GM21381 (cell line): ENCODE measurements at regions not wholly inside any gene's neighbourhood (a gene's known extent, or its start where the extent isn't known, plus 50 kb on each side); places are given as distances from the start of the nearest gene placed in this dataset.
"Not testable (repeated sequence)": the region's sequence is repeated elsewhere in the genome, so short reads cannot be mapped to it uniquely, and the experiment has no call there.

Source experiments
- ATAC-seq: cut with Tn5 transposase; IDR thresholded peaks from one replicate; pipeline ENCODE4 v1.9.1; 2021; ENCODE audit warnings: mild to moderate bottlenecking, moderate library complexity; ENCODE audit not compliant: unreplicated experiment

DNA sequence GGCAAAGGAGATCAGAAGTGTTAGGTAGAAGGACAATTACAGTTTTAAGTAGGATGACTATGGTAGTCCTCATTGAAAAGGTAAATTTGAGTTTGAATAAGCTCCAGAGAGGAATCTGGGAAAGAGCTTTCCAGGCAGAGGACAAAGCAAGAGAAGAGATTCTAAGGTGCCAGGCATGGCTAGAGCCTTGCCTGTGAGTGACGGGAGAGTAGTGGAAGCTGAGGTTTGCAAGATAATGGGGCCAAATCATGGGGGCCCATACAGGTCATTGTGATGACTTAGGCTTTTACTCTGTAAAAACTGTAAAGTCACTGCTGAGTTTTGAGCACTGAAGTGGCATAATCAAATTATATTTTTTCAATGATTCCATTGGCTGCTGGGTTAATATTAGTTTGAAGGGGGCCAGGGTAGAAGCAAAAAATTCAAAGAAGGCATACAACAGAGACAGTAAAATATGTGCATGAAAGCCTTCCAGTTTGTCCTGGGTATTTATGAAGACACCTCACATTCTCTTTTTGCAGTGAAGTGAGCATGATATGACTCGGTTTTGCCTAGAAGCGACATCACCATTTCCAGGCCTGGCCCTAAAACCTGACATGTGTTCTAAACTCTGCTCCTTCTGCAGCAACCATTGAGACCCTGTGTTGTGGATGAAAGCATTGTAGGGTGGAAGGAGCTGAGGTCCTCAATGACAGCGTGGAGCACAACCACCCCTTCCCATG is 279.8 kb upstream of the TNC start:
- ATAC-seq = no peak

DNA sequence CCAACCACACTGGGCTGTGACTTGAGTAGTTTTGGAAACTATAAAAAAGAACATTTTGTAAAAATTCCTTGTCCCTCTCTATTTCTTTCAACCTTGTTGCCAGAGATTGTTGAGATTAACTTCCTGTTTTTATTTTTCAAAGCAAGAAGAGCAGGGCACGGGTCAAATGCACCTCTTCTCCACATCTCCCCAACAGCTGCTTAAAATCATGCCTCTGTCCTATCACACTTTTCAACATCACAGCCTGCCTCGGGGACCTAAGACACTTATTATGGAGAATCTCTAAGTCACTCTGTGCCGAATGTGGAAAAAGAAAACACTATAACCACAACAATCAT is 280.3 kb upstream of the TNC start:
- ATAC-seq = no peak

DNA sequence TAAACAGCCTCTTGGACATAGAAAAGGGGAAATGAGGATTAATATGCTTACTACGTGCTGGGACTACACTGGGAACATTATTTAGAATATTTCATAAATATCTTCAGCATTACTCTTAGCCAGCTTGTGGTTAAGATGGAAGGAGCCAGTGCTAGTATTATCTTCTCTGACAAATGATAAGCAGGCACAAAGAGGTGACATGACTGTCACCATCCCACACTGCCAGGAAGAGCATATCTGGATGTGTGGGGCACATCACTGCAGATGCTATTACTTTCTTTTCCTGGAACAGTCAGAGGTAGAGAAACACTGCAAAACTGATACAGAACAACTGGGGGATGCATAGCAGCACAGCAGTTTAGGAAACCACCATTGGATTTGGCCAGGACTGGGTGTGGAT is 281.0 kb upstream of the TNC start:
- no peak for ATAC-seq

DNA sequence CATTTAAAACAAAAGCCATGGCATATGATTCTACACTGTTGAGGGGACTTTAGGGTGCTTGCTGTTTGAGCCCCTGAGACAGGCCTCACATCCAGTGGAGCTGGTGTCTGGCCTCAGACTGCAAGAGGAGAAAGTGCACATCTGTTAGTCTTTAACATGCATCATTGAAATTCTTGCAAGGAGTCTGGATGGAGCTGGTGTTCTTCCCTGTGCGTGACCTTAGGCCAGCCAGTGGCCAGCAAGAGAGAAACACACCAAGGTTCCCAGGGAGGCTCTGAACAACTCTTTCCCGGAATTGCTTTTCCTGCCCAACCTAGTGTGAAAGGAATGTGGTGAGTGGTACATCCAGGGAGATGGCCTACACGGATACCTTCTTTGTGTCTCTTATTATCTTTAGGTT is 282.8 kb upstream of the TNC start:
- no peak for ATAC-seq

DNA sequence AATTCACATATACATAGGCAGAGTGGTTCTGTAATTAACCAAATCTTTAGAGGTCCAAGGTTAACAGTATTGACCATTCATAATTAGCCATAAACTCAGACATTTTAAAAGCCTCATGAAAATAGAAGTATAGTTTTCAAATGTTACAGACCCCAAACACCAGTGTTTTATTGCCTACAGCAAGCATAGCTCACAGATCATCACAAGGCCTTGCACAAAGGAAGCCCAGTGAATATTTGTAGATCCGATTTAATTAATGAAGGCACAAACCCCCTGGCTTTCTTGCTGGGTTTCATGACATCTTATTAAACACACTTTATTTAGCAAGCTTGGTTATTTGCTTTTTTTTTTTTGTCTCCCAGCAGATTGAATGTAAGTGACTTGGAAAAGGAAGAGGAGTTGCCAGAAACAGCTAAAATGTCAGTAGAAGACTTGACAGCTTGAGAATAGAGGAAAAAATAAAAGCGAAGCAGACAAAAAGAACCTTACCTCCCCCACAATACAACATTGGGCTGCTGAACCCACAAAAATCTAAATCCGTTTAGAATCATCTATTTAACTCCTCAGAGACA is 283.9 kb upstream of the TNC start:
- ATAC-seq = no peak

DNA sequence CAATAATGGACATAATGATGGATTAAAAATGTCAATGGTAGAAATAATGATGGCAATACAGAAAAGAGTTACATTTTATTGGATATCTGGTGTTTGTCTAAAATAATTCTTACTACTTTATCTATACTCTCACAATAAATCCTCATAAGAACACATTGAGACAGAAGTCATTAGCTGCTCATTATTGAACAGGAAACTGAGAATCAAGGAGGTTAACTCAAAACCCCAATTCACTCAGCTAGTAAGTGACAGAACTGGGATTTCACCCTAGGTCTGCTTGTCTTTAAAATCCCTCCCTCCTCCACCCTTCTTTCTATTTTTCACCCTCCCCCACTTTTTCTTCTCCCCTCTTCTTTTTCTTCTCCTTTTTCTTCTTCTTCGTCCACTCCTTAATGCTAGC is 285.8 kb upstream of the TNC start:
- no peak for ATAC-seq

DNA sequence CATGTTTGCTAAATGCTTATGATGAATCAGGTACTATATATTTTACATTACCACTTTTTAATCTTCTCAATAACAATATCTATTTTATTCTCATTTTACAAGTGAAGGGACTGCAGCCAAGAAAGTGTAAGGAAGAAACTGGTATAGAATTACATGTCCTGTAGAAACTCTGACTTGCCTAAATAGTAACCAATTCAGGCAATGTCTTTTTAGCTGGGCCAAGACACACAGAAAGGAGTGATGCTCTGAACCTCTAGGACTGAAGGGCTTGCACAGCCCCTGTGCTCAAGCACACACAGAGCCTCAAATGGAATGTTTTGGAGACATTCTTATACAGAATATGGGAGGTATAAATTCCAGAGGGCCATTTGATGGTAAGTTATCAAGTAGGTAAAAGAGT is 286.4 kb upstream of the TNC start:
- no peak for ATAC-seq

DNA sequence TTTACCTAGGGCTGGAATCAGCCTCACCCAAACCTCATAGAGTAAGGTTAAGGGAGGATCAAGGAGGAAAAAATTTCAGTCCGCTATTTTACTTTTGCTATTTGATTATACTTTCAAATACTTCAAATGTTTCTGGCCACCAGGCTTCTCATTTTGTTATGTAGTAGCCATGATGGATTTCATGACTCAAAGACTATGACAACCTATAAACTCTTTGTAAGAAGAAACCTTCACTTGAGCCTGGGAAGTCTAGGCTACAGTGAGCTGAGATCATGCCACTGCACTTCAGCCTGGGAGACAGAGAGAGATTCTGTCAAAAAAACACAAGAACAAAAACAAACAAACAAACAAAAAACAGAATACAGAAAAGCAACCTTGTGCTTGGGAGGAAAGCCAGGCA is 293.6 kb upstream of the TNC start:
- ATAC-seq = no peak

DNA sequence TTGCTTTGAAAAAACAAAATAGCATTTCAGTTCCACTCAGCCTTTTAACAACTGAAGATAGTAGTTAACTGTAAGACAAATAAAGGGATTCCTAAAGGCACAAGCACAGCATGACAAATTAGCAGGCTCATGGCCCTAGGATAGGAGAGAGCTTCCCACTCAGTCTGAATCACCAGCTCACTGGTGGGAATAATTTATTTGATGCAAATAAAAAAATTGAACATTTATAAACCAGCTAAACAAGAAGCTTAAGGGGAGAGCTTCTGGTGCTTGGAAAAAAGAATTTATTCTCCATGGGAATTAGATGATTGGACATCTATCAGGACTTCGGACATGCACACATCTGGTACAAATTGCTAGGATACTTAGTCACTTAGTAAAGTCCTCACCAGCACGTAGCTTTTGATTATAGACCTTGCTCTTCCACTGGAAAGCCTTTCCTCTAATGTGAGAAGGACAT is 294.1 kb upstream of the TNC start:
- ATAC-seq = no peak

DNA sequence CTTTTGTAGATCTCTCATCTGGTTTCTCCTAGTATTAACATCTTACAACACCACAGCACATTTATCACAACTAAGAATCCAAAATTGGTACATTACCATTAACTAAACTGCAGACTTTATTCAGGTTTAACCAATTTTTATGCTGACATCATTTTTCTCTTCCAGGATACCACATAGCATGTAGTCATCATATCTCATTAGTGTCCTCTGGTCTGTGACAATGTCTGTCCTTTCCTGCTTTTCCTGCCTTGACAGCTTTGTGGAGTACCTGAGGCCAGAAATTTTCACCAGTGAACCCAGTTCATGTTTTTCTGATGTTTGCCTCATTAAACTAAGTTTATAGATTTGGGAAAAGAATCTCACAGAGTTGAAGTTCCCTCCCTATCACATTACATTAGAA is 294.7 kb upstream of the TNC start:
- ATAC-seq = no peak

DNA sequence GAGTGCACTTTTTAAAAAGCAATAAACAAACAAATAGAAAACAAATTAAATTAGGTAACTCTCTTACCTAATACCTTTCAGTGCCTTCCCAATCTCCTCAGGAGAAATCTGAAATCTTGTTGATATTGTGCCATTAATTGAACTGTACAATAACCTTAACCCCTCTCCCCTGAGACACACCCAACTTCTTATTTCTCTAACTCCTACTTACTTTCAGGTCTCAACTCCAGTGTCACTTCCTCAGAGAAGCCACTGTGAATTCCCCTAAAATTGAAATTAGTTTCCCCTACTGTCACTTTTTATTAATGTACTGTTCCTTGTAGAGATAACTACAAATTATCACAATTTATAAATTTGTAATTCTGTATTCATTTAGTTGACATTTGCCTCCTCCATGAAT is 295.3 kb upstream of the TNC start:
- no peak for ATAC-seq

DNA sequence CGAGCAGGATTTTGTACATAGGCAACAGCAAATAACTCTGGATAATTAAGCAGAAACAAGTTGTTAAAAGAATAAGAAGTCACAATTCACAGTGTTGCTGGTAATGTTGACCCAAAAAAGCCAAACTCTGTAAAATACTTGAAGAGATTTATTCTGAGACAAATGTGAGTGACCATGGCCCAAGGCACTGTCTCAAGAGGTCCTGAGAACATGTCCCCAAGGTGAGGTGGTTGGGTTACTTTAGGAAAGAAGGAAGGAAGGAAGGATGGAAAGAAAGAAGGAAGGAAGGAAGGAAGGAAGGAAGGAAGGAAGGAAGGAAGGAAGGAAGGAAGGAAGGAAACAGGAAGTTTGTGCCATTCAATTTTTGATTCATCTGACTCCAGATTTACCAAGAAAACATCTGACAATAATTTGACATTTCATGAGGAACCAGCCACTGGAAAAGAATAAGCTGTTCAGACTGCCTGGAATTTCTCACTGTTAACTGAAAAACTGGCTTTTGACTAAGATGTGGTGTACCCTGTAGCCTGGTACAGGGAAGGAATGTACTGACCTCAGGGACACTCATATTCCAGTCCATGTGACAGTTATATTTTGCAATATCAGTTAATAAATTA is 295.9 kb upstream of the TNC start:
- no peak for ATAC-seq

DNA sequence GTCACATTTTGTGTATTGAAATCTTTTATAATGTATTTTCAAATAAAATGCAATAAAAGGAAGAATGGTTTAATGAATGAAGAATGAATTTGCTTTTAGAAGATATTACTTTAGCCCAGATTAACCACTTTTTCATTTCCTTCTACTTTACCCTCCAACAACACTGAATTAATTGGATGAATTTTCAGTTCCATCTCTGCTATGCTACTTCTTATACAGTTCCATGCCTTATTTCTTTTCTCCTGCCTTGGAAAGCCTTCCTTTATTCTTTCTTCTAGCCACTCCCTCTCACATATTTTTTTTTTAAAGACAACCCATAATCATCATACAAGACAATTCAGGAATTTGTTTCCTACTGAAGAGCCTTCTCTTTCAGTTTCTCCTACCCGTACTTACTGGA is 296.6 kb upstream of the TNC start:
- no peak for ATAC-seq

DNA sequence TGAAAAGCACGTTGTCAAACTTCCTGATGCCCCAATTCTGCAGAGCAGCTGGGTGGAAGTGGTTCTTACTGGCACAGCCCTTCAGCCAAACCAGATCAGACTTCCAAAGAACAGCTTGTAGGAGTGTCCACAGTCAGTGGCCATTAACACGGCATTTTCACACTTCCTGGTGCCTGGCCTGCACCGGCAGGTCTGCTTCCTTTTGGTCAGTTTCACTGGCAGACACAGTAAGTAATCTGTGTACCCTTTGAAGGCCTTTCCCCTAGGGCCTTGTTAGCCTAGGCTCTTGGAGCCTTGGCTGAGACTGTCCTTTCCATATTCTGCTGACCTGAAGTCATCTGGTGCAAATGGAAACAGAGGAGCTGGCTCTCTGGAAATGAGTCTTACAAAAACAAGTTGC is 297.5 kb upstream of the TNC start:
- ATAC-seq = no peak

DNA sequence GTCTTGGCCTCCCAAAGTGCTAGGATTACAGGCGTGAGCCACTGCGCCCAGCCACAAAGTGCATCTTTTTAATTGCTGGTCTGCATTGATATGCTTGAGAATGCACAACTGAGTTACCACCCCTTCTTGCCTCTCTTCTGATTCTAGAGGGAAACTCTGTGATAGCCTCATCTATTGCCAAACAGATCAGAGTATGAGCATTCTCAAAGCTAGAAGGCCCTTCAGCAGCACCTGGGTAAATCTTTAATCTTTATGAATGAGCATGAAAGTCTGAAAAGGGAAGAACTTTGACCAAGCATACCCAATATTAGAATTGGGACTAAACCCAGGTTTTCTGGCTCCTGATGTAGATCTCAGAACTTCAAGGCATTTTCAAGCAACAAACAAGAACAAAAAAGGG is 298.3 kb upstream of the TNC start:
- peak; percentile 64 for ATAC-seq

DNA sequence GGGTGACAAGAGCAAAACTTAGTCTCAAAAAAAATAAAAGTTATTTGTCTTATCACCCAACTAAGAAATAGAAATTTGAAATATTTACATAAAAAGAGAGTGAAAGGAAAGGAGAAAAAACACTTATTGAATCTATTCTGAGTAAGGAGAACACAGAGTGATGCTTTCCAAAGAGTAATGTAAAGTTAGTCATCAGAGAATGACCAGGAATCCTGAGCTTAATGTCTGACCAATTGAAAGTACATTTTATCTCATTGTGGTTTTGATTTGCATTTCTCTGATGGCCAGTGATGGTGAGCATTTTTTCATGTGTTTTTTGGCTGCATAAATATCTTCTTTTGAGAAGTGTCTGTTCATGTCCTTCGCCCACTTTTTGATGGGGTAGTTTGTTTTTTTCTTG is 300.2 kb upstream of the TNC start:
- ATAC-seq = not testable (repeated sequence)

DNA sequence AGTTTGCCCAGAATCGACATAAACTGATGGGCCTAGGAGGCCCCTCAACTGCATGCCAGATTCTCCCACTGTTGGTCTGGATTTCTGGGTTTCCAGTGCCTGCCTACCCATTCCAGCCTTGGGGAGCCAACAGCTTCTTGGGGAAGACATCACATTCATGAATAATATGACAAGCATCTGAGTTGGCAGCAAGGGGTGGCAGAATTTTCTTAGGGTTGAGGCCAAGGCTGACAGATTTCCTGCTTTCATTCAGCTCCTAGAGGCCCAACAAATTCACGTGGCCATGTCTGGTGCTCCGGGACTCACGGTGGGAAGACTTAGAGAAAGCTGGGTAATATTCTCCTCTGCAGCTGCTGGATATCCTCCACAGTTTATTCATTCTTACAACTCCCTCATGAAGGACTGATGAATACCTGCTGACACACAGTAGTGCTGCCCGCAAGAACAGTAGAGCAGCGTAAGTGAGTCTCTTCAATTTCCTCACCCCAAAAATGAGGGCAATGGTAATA is 305.0 kb upstream of the TNC start:
- no peak for ATAC-seq

DNA sequence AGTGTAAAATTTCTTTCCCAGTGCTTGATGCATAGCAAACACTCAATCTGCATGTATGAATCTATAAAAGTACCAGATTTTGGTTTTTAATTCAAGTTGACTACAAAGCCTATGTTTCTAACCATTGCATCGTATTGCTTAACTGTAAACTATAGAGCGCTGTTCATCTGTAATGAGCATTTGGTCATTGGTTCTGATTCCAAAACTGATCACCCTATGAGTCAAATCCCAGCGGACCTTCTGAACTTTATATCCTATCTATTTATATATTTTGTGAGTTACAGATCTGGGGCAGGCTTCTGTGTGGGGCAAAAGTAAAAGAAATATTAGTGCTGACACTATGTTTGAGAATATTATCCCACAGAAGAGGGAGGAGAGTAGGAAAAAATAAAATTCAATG is 305.7 kb upstream of the TNC start:
- no peak for ATAC-seq

DNA sequence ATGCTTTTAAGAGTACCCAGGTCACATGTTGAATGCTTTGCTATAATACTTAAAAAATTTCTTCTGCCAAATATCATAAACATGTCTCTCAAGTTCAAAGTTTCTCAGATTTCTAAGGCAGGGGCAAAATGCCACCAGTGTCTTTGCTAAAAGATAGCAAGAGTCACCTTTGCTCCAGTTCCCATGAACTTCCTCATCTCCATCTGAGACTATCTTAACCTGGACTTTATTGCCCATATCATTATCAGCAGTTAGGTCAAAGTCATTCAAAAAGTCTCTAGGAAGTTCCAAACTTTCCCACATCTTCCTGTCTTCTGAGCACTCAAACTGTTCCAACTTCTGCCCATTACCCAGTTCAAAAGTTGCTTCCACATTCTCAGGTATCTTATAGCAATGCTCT is 307.6 kb upstream of the TNC start:
- no peak for ATAC-seq

DNA sequence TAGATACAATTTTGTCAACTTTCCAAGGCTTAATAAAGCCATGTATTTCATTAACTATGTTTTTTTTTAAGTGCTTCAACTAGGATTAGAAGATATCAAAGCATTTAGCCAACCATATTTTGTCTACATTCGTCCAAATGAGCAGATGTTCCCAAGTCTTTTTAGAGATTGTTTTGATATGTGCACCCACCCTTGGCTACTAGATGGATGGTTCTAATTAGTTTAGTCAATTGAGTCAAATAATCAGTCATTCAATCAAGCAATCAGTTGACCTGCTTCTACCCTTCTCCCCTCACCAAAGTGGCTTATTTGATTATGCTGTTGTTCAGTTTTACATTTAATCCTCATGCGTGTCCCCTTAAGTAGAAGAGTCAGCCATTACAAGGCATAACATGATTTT is 319.5 kb upstream of the TNC start:
- no peak for ATAC-seq

DNA sequence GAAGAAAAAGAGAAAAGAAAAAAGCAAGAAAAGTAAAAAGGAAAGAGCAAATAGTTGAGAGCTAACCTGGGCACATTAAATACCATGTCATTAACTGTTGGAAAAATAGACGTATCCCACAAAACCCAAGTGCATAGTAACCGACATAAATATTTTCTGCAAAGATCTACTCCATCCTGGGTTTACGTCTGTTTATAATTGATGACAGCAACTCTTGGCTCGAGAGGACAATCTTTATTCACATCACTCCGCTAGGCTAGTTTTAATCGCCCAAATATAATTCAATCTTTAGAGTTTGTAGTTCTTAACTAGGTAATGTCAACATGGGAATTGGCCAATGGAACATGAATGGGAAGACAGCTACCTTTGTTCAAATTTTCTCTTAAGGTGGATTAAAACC is 321.7 kb upstream of the TNC start:
- no peak for ATAC-seq

DNA sequence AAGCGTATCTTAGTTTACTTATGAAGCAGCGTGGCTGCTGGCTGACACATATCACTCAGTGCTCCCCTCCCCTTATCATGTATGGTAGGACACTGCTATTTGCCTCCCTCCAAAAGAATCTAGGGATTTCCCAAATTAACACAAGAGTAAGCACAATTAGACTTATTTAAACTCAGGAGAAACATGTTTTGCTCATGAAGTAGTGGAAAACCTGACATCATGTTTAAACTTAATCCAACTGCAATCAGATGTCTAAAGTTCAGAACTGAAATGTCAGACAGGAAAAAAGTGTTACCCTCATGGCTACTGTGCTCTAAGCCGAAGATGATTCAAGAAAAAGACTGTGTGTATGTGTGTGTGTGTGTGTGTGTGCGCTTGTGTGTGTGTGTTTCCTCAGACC is 324.1 kb upstream of the TNC start:
- ATAC-seq = no peak

DNA sequence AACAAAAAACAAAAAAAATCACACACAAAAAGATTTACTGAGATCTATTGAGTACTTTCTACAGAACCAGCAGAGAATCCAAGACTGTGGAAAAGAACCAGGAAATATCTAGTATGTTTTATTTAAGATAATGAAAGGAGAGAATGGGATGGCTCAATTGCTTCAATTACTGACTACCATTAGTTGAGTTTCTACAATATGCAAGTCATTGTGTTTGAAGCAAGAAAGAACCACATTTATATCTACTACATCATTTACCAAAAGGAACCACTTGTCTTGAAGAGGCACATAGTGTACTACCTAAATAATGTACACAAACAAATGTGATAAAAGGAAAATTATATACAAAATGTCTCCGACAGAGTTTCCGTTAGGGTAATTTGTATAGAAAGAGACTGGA is 325.9 kb upstream of the TNC start:
- ATAC-seq = no peak
